Aorta (tissue), 5 donors: ENCODE measurements at regions not wholly inside any gene's neighbourhood (a gene's known extent, or its start where the extent isn't known, plus 50 kb on each side); places are given as distances from the start of the nearest gene placed in this dataset.

ENCODE experiments used
- ATAC-seq: fragments of 200-7000 bp; cut with Tn5 transposase; one replicate; pipeline ENCODE4 v1.9.1; 2022; ENCODE audit warnings: moderate library complexity; ENCODE audit not compliant: low FRiP score
- DNase-seq, 2 donors: peaks; one replicate each; pipeline ENCODE4 v3.0.0-alpha.2; 2020
- H3K27ac ChIP-seq, 2 donors: one replicate each; pipeline ENCODE4 v1.5.1; 2013; ENCODE audit warnings: low read length in 2 of 2, mild to moderate bottlenecking in 2 of 2, moderate library complexity in 2 of 2, control low read depth in 1 of 2, inconsistent platforms in 1 of 2, low read depth in 1 of 2
- H3K27me3 ChIP-seq, 2 donors: one replicate each; pipeline ENCODE4 v1.6.1; 2013; ENCODE audit warnings: control low read depth in 1 of 2, low read length in 1 of 2, mild to moderate bottlenecking in 1 of 2, moderate library complexity in 1 of 2; ENCODE audit not compliant: insufficient read depth in 2 of 2, control insufficient read depth in 1 of 2
- H3K36me3 ChIP-seq, 2 donors: one replicate each; pipeline ENCODE4 v1.6.1; 2013; ENCODE audit warnings: control low read depth in 1 of 2, low read length in 1 of 2, mild to moderate bottlenecking in 1 of 2; ENCODE audit not compliant: insufficient read depth in 2 of 2, control insufficient read depth in 1 of 2
- H3K4me1 ChIP-seq, 2 donors: one replicate each; pipeline ENCODE4 v1.6.1; 2013; ENCODE audit warnings: low read length in 2 of 2, control low read depth in 1 of 2, mild to moderate bottlenecking in 1 of 2, moderate library complexity in 1 of 2; ENCODE audit not compliant: insufficient read depth in 2 of 2, control insufficient read depth in 1 of 2
- H3K4me3 ChIP-seq, 2 donors: one replicate each; pipeline ENCODE4 v1.5.1; 2013; ENCODE audit warnings: low read length in 2 of 2, control low read depth in 1 of 2, mild to moderate bottlenecking in 1 of 2
- H3K9me3 ChIP-seq: one replicate; pipeline ENCODE4 v1.6.1; 2013; ENCODE audit warnings: mild to moderate bottlenecking, low read length; ENCODE audit not compliant: control insufficient read depth
- WGBS, 2 donors: extraction: QIAGEN DNeasy Blood & Tissue Kit; methylation state at CpG; one replicate each; pipeline ENCODE4 v1.1.7; 2013; 5-methylcytosine and 5-hydroxymethylcytosine counted together
- intact Hi-C, 2 donors: fragments of 100-400 bp; cut with DNase I; formaldehyde crosslinking; loops; one replicate each; pipeline versions ENCODE4 v1.14.2 to v1.15.0; 2022
- donor health status: healthy with polysubstance abuse.
- donor health status: Bipolar disorder and iron deficiency.
- donor health status: DM: no; HTN: no; CAD: no.
- donor health status: DM: no; HTN: no; CAD: no.
- donor health status: DM: yes; HTN: yes; CAD: no.

- peaks cover 5 to 10% of the 10 kb centered on the region in 2 donors for H3K4me1 ChIP-seq
- ATAC-seq: no peak
- no peak for DNase-seq
- intact Hi-C loops: no loop called here
- H3K36me3 ChIP-seq: no peaks in the 10 kb centered on the region
- H3K27ac ChIP-seq: no peak overlapping the region
- H3K27me3 ChIP-seq: no peaks in the 10 kb centered on the region
- WGBS, 2 donors: 92 to 95% methylated on average over 4 of the region's 4 CpGs
- no peak overlapping the region for H3K4me3 ChIP-seq
- H3K9me3 ChIP-seq: no peaks in the 10 kb centered on the region
These were observed 96.3 kb upstream of the RNF152 start for GRCh38 chr18:61989138-61989537.

GRCh38 chr18:61988100-61988499 lies 95.3 kb upstream of the RNF152 start:
- Histone ChIP-seq H3K9me3 (no peaks in the 10 kb centered on the region), H3K27ac (no peak overlapping the region), H3K36me3 (no peaks in the 10 kb centered on the region), H3K4me1 (peaks cover 6 to 10% of the 10 kb centered on the region in 2 donors), H3K4me3 (no peak overlapping the region), H3K27me3 (no peaks in the 10 kb centered on the region)
- DNase-seq: no peak
- 16 to 34% methylated on average over 2 of the region's 2 CpGs for WGBS, 2 donors
- intact Hi-C loops: no loop called here
- no peak for ATAC-seq

- Histone ChIP-seq H3K4me1 (peaks cover 0 to 3% of the 10 kb centered on the region in 2 donors), H3K27me3 (no peaks in the 10 kb centered on the region), H3K4me3 (no peak overlapping the region), H3K36me3 (no peaks in the 10 kb centered on the region), H3K9me3 (no peaks in the 10 kb centered on the region), H3K27ac (no peak overlapping the region)
- 86 to 91% methylated on average over 1 of the region's 1 CpG for WGBS, 2 donors
- DNase-seq (no peak), ATAC-seq (no peak)
- intact Hi-C loops: no loop called here
These were observed 92.9 kb upstream of the RNF152 start for GRCh38 chr18:61985681-61986080.

- peaks cover 0 to 3% of the 10 kb centered on the region in 2 donors for H3K4me1 ChIP-seq
- H3K4me3 ChIP-seq: no peak overlapping the region
- H3K36me3 ChIP-seq: no peaks in the 10 kb centered on the region
- 3 to 6% methylated on average over 1 of the region's 1 CpG for WGBS, 2 donors
- H3K27ac ChIP-seq: no peak overlapping the region
- no peaks in the 10 kb centered on the region for H3K9me3 ChIP-seq
- ATAC-seq: peak; percentile 46
- no peak for DNase-seq
- H3K27me3 ChIP-seq: no peaks in the 10 kb centered on the region
- intact Hi-C loops: no loop called here
These were observed 91.5 kb upstream of the RNF152 start for GRCh38 chr18:61984349-61984748.

GRCh38 chr18:61982475-61982874 lies 89.7 kb upstream of the RNF152 start:
- Histone ChIP-seq H3K4me3 (no peak overlapping the region), H3K27me3 (no peaks in the 10 kb centered on the region), H3K36me3 (no peaks in the 10 kb centered on the region), H3K27ac (no peak overlapping the region), H3K4me1 (peaks cover 0 to 1% of the 10 kb centered on the region in 2 donors), H3K9me3 (no peaks in the 10 kb centered on the region)
- DNase-seq (no peak), ATAC-seq (no peak)
- 51 to 55% methylated on average over 2 of the region's 2 CpGs for WGBS, 2 donors
- intact Hi-C loops: no loop called here

- no peak for DNase-seq
- Histone ChIP-seq H3K4me3 (no peak overlapping the region), H3K27ac (no peak overlapping the region), H3K4me1 (peaks cover 0 to 1% of the 10 kb centered on the region in 2 donors), H3K27me3 (no peaks in the 10 kb centered on the region), H3K9me3 (no peaks in the 10 kb centered on the region), H3K36me3 (no peaks in the 10 kb centered on the region)
- 86 to 87% methylated on average over 2 of the region's 2 CpGs for WGBS, 2 donors
- intact Hi-C loops: no loop called here
- no peak for ATAC-seq
These were observed 87.5 kb upstream of the RNF152 start for GRCh38 chr18:61980355-61980754.

GRCh38 chr18:61975526-61976326 lies 82.9 kb upstream of the RNF152 start:
- H3K36me3 ChIP-seq: no peaks in the 10 kb centered on the region
- DNase-seq (no peak), ATAC-seq (no peak)
- no peak overlapping the region for H3K4me3 ChIP-seq
- H3K27me3 ChIP-seq: no peaks in the 10 kb centered on the region
- no peaks in the 10 kb centered on the region for H3K9me3 ChIP-seq
- intact Hi-C loops: no loop called here
- no peaks in the 10 kb centered on the region for H3K4me1 ChIP-seq
- WGBS, 2 donors: 95 to 96% methylated on average over 9 of the region's 9 CpGs
- no peak overlapping the region for H3K27ac ChIP-seq

GRCh38 chr18:61973273-61974115 lies 80.7 kb upstream of the RNF152 start:
- no peak overlapping the region for H3K27ac ChIP-seq
- DNase-seq (no peak), ATAC-seq (no peak)
- H3K9me3 ChIP-seq: no peaks in the 10 kb centered on the region
- no peaks in the 10 kb centered on the region for H3K27me3 ChIP-seq
- H3K36me3 ChIP-seq: no peaks in the 10 kb centered on the region
- intact Hi-C loops: no loop called here
- no peaks in the 10 kb centered on the region for H3K4me1 ChIP-seq
- 60 to 64% methylated on average over 6 of the region's 6 CpGs for WGBS, 2 donors
- no peak overlapping the region for H3K4me3 ChIP-seq
